Left renal cortex interstitium (tissue), 4 donors: ENCODE measurements at regions not wholly inside any gene's neighbourhood (a gene's known extent, or its start where the extent isn't known, plus 50 kb on each side); places are given as distances from the start of the nearest gene placed in this dataset.
"Not testable (repeated sequence)": the region's sequence is repeated elsewhere in the genome, so short reads cannot be mapped to it uniquely, and the experiment has no call there.

Source experiments
- DNase-seq, 4 donors: peaks; one replicate each; pipeline ENCODE4 v3.0.0-alpha.2; 2013; ENCODE audit warnings: low read depth in 4 of 4, low spot score in 2 of 4, missing footprints in 1 of 4

DNA sequence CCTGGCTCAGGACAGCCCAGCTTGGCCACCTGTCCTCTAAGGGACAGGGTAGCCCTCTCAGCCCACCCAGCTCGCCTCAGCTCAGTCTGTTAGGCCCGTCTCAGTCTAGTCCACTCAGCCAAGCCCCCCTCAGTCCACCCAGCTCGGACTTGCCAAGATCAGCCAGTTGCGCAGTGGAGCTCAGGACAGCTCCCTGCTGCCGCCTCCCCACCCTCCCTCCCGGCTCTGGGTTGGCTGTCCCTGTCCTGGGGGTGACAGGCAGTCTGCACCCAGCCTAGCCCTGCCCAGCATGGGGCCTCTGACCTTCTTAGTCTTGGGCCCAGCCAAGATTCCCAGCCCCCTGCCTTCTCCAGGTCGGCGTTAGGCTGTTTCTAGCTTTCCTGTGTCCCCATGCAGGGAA, 196.9 kb downstream of the TMEM121 start:
- not testable (repeated sequence) for DNase-seq

DNA sequence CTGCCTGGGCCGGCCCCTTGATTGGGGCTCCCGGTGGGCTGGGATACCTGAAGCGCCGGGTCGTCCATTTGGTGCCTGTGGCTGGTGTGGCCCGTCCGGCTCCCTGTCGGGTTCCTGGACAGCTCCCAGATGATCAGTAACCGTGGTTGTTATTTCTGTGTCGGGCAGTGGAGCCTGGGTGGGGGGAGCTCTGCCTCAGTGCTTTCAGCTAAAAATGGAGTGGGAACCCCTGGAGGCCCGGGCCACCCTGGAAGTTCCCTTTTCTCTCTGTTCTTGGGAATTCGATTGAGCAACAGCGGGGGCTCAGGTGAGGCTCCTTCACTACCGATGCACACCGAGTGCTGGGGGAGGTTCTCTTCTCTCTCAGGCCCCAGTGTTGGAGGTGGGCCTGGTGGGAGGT, 197.4 kb downstream of the TMEM121 start:
- not testable (repeated sequence) for DNase-seq

DNA sequence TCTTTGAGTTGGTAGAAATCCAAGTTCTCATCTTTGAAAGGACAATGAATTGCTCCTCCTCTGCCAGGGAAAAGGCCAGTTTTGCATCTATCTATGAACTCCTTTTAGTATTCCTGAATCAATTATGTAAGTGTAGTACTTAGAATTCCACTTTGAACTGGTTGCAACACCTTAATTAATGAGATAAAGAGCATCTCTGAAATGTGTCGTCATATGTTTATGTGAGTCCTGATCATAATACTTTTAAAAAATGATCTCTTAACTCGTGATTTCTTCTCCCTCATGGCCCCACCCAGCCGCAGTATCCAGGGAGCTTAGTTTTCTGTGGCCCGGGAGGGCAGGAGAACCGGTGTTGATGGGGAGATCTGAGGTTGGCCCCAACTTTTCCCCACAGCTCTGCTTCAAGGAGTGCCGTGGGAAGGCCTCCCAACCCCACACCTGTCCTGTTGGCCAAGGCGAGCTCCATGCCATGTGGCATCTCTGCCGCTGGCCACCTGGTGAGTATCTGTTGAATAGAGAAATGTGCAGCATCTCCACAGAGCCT, 203.5 kb downstream of the TMEM121 start:
- DNase-seq = not testable (repeated sequence)

DNA sequence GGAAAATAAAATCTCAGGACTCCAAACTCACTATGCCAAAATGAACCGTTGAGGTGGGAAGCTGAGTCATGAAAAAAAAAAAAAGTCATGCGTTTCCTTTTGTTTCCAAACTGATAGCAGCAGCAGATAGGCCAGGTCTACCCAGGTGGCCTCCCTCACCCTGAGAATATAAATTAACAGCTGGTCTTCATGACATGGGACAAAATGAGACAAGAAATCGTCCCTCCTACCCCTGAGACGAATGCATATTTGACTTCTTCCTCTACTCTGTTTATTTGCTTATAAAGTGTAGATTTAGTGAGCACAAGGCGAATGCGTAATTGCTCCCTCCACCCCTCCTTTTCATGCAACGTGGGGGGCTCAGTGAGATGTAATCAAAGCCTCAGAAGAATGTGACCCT, 204.3 kb downstream of the TMEM121 start:
- DNase-seq = not testable (repeated sequence)

DNA sequence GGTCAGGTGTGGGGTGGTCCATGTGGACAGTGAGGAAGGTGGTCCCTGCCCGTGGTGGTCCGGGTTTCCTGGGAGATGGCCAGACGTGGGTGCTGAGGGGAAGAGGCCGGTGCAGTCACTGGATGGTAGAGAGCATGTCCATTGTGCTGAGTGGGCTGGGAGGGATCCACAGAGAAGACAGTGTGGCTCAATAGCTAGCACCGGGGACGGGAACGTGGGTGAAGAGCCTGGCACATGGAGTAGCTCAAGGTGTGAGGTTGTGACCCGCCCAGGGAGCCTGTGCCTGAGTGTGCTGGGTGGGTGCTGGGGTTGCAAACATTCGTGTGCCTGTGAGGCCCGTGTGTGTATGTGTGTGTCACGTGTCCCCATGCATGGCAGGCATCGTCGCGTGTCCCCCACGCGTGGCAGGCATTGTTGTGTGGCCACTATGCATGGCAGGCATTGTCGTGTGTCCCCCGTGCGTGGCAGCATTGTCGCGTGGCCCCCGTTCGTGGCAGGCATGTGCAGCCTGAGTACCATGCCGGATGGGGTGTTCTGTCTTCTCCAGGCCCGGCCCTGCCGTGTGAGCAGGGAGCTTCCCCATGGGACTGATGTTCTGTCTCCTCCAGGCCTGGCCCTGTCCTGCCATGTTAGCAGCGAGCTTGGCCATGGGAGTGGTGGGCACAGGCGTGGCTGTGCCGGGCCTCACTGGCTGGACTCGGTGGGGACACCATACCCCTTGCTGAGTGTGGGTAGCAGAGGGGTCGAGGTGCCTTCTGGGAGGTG, 205.0 kb downstream of the TMEM121 start:
- DNase-seq = not testable (repeated sequence)

DNA sequence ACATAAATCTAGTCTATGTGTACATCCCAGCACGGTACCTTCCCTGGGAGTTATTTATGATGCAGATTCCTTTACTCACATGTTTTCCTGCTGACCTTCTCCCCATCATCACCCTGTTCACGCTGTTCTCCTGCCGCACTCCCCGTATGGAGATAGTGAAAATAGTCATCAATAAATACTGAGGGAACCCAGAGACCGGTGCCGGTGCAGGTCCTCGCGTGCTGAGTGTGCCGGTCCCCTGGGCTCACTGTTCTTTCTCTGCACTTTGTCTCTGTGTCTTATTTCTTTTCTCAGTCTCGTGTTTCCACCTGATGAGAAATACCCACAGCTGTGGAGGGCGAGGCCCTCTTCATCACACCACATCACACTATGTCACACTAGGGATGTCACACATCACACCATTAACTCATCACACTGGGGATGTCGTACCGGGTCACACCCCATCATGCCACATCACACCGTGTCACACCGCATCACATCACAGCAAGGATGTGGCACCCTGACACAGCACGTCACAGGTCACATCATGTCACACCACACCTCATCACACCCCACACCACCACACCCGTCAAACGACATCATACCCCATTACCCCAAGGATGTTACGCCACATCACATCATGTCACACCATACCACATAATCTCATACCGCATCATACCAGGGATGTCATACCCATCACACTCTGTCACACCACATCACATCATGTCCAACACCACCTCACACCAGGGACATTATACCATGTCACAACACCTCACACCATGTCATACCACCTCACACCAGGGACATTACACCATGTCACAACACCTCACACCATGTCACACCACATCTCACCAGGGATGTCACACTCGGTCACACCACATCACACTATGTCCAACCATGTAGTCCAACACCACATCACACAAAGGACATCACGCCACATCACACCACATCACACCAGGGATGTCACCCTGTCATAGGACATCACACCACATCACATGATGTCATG, 207.0 kb downstream of the TMEM121 start:
- DNase-seq = no peak

DNA sequence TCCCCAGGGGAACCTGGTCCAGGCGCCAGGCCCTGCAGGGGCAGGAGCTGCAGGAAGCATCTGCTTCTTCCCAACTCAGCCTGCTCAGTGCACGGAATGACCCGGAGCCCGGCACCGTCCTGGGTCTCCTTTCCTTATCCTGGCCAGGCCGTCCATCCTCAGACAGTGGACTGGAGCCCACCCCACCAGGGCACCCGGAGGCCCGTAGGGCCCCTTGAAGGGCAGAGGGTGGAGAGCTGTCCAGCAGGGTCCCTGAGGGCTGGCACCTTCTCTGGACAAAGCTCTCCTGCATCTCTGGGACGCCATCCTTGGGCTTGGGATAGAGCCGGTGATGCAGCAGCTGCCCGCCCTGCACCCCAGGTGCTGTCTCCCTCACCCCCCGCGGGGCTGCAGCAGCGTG, 207.9 kb downstream of the TMEM121 start:
- DNase-seq = not testable (repeated sequence)

DNA sequence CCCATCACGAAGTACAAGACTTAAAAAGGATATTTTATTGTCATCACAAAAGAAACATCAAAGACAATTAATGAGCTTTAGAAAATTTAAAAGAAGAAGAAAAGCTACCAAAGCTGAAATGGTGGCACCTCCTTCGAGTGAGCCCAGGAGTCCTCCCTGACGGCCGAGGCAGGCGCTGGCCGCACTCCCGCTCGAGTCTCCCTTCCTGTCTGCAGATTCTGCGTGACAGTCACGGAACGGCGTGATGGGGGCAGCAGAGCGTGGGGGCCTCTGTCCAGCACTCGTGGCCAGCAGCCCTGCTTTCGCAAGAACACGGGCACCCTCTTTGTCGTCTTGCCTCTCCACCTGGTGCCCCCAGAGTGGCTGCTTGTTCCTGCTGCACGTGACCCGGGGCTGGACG, 209.9 kb downstream of the TMEM121 start:
- DNase-seq = not testable (repeated sequence)

DNA sequence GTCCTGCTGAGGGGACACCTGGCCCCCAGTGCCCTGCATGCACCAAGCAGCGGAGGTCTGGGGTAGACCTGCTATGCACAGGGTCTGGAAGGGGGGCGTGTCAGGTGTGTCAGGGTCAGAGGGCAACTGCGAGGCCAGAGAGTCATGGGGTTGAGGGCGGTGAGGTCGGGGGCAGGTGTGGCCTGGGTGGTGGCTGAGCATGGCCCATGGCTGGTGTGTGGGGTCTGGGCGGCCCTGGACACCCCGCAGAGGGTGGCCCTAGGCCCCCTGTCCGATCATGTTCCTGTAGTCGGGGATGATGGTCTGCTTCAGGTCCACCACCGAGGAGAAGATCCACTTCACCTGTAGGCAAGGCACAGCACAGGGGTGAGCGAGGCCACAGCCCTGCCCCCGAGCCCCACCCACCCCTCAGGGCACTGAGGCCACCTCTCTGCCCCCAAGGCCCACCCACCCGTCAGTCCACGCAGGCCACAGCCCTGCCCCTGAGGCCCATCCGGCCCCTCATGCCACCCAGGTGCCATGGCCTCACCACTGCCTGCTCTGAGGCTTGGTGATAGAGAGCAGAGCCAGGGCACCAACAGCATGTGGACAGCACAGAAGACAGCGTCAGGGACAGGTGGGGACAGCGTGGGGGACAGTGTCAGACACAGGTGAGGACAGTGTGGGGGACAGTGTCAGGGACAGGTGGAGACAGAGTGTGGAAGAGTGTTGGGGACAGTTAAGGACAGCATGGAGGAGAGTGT, 211.3 kb downstream of the TMEM121 start:
- DNase-seq = no peak

DNA sequence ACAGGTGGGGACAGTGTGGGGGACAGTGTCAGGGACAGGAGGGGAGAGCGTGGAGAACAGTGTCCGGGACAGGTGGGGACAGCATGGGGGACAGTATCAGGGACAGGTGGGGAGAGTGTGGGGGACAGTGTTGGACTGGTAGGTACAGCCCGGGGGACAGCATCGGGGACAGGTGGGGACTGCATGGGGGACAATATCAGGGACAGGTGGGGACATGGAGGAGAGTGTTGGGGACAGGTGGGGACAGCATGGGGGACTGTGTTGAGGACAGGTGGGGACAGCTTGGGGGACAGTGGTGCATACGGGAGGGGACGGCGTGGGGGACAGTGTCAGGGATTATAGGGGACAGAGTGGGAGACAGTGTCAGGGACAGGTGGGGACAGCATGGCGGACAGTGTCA, 212.3 kb downstream of the TMEM121 start:
- DNase-seq = no peak

DNA sequence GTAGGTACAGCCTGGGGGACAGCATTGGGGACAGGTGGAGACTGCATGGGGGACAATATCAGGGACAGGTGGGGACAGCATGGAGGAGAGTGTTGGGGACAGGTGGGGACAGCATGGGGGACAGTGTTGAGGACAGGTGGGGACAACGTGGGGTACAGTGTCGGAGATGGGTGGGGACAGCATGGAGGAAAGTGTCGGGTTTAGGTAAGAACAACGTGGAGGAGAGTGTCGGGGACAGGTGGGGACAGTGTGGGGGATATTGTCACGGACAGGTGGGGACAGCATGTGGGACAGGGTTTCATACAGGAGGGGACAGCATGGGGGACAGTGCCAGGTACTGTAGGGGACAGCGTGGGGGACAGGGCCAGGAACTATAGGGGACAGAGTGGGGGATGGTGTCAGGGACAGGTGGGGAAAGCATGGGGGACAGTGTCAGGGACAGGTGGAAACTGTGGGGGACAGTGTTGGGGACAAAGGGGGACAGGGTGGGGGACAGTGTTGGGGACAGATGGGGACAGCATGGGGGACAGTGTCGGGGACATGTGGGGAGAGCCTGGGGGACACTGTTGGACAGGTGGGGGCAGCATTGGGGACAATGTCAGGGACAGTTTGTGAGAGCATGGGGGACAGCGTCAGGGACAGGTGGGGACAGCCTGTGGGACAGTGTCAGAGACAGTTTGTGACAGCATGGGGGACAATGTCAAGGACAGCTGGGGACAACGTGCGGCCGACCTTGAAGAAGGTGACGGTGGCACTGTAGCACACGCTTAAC, 213.1 kb downstream of the TMEM121 start:
- no peak for DNase-seq

DNA sequence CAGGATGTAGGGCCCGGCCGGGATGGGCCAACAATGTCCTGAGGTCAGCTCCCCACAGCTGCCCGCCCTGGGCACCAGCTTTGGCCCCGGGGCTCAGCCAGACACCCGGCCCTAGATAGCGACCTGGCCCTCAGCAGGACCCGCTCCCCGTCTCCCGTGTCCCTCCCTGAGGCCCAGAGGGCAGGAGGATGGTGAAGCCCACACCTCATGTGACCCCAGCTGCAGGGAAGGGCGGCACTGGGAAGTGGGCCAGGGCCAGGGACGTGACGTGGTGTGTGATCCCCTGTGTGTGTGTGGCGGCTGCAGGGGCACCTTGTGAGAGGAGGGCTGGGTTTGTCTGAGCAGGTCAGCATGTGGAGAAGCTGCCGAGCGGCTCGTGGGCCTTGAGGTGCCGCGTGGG, 213.9 kb downstream of the TMEM121 start:
- not testable (repeated sequence) for DNase-seq

DNA sequence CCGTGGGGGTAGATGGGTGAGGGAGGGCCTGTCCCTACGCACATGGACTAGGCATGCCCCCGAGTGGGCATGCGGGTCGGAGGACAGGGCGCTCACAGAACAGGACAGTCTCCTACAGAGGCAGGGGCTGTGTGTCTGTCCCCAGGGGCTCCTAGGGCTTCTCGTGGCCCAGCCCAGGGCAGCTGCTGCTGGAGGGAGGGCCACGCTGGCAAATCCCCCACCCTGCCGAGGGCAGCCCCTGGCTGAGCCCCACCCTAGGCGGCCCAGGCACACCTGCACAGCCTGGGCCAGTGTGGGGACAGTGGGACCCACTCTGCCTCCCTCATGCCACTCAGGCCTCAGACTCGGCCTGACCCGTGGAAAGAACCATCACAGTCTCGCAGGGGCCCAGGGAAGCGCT, 214.6 kb downstream of the TMEM121 start:
- not testable (repeated sequence) for DNase-seq

DNA sequence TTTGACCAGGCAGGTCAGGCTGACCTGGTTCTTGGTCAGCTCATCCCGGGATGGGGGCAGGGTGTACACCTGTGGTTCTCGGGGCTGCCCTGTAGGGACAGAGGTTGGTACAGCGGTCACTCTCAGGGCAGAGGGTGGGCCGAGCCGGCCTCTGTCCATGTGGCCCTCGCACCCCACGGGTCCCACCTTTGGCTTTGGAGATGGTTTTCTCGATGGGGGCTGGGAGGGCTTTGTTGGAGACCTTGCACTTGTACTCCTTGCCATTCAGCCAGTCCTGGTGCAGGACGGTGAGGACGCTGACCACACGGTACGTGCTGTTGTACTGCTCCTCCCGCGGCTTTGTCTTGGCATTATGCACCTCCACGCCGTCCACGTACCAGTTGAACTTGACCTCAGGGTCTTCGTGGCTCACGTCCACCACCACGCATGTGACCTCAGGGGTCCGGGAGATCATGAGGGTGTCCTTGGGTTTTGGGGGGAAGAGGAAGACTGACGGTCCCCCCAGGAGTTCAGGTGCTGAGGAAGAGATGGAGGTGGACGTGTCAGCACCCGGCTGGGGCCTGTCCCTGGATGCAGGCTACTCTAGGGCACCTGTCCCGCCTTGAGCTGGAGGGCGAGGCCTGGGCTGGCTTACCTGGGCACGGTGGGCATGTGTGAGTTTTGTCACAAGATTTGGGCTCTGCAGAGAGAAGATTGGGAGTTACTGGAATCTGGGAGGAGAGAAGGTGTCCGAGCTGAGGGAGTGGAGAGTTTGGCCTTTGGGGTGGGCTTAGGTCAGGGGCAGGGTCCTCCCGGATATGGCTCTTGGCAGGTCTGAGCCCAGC, 215.5 kb downstream of the TMEM121 start:
- DNase-seq = not testable (repeated sequence)

DNA sequence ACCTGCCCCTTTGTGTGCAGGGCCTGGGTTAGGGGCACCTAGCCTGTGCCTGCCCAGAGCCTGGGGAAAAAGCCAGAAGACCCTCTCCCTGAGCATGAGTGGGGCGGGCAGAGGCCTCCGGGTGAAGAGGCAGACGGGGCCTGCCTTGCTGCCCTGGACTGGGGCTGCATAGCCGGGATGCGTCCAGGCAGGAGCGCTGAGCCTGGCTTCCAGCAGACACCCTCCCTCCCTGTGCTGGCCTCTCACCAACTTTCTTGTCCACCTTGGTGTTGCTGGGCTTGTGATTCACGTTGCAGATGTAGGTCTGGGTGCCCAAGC, 216.1 kb downstream of the TMEM121 start:
- DNase-seq = no peak

DNA sequence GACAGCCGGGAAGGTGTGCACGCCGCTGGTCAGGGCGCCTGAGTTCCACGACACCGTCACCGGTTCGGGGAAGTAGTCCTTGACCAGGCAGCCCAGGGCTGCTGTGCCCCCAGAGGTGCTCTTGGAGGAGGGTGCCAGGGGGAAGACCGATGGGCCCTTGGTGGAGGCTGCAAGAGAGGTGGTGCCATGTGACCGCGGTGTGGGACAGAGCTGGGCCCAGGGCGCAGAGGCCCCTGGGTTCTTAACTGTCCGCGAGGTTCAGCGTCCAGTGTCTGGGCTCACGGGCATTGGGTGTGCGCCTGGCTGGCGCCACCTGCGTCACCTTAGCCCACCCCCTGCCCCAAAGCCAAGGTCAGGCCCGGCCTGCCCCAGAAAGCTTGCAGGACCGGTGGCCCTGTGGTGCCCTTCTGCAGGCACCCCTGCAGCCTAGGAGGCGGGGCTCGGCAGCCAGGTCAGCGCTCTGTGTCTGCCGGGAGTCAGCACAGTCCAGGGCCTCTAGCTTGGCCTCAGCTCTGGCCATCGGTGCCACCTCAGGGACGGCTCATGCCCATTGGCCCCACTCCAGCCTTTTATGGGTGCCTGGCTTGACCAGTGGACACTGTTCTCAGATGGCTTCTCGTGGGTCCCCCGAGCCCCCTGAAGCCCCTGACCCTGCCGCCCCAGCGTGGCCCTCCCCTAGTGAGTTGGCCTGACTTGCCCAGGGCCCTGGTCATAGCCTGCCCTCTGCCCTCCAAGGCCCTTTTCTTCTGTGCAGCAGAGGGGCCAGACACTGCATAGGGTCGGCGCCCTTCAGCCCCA, 216.7 kb downstream of the TMEM121 start:
- not testable (repeated sequence) for DNase-seq

DNA sequence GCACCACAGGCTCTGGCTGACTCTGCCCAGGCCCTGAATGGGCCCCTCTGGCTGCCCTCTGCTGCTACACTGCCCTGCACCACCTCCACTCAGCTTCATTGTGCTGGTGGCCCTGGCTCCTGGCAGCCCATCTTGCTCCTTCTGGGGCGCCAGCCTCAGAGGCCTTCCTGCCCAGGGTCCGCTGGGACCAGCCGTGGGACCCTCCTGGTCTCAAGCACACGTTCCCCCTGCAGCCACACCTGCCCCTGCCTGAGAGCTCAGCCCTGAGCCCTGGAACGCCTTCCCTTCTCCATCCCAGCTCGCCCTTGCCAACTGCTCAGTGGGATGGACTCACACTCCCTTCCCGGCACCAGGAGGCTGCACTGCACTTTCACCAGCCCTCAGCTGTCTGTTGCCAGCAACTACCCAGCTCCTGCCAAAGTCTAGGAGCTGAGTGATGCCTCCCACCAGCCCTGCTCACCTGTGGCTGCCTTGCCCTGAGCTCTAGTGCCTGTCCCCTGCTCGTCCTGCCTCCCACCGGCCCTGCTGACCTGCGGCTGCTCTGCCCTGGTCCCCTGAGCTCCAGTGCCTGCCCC, 217.9 kb downstream of the TMEM121 start:
- not testable (repeated sequence) for DNase-seq
